ENCODE measurements at regions not wholly inside any gene's neighbourhood (a gene's known extent, or its start where the extent isn't known, plus 50 kb on each side); places are given as distances from the start of the nearest gene placed in this dataset.

DNA sequence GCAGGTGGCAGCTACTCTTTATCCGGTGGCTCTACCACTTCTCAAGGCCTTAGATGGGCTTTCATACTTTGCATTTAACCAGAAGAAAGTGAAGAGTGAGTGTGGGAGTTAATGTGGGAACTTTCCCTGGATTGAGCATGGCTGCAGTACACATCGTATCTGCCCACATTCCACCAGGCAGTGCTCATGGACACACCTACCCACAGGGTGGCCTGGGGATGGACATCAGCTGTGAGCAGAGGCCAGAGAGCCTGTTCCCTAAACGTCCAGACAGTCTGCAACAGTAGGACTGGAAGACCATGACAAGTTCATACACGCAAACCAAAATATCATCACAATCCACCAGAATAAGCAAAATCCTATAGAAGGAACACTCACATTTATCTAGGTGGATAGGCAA, 213.8 kb downstream of the IRX1 start:
- DNase-seq (ENCODE audit: low read depth, low spot score) = no peak
- Histone ChIP-seq H3K27me3 (ENCODE audit: control insufficient read depth, insufficient read depth, low read length) (no peaks in the 10 kb centered on the region), H3K4me3 (ENCODE audit: low read length) (no peak overlapping the region), H3K27ac (ENCODE audit: low read length) (no peak overlapping the region), H3K36me3 (ENCODE audit: control insufficient read depth, insufficient read depth, low read length) (no peaks in the 10 kb centered on the region), H3K4me1 (ENCODE audit: control insufficient read depth, insufficient read depth, low read length) (no peaks in the 10 kb centered on the region), H3K9me3 (ENCODE audit: control insufficient read depth, insufficient read depth, low read length) (no peaks in the 10 kb centered on the region)
- no CpG with 5 or more reads among the region's 4 CpGs for WGBS (ENCODE audit: insufficient coverage, insufficient read length)

DNA sequence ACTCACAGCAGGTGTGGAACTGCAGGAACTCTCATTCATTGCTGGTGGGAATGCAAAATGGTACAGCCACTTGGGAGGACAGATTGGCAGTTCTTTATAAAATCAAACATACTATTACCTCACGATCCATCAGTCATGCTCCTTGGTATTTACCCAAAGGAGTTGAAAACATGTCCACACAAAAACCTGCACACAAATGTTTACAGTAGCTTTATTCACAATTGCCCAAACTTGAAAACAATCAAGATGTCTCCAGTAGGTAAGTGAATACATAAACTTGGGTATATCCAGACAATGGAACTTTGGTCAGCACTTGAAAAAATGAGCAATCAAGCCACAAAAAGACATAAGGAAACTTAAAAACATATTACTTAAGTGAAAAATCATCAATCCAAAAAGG, 215.5 kb downstream of the IRX1 start:
- no peaks in the 10 kb centered on the region for H3K9me3 ChIP-seq (ENCODE audit: control insufficient read depth, insufficient read depth, low read length)
- no peaks in the 10 kb centered on the region for H3K4me1 ChIP-seq (ENCODE audit: control insufficient read depth, insufficient read depth, low read length)
- no peak for DNase-seq (ENCODE audit: low read depth, low spot score)
- no peak overlapping the region for H3K4me3 ChIP-seq (ENCODE audit: low read length)
- no CpG with 5 or more reads among the region's 1 CpG for WGBS (ENCODE audit: insufficient coverage, insufficient read length)
- no peak overlapping the region for H3K27ac ChIP-seq (ENCODE audit: low read length)
- H3K27me3 ChIP-seq (ENCODE audit: control insufficient read depth, insufficient read depth, low read length) = no peaks in the 10 kb centered on the region
- H3K36me3 ChIP-seq (ENCODE audit: control insufficient read depth, insufficient read depth, low read length) = no peaks in the 10 kb centered on the region

DNA sequence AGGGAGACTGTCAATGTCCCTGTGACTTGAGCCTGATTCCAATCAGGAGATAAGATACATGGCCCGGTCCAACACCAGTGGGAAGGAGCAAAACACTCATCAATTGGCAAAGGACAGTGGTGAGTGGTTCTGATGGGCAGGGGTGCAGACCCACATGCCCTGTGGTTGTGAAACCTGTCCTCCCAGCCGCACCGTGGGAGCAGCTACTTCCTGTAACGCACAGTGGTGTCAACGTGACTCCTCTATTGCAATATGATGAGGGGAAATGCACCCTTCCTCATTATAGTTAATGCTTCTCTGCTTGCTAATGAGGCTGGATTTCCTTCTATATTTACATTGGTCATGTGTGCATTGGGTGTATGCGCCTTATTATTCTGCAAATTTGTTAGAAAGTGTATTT, 223.0 kb downstream of the IRX1 start:
- no peaks in the 10 kb centered on the region for H3K36me3 ChIP-seq (ENCODE audit: control insufficient read depth, insufficient read depth, low read length)
- H3K4me1 ChIP-seq (ENCODE audit: control insufficient read depth, insufficient read depth, low read length) = no peaks in the 10 kb centered on the region
- H3K9me3 ChIP-seq (ENCODE audit: control insufficient read depth, insufficient read depth, low read length) = no peaks in the 10 kb centered on the region
- WGBS (ENCODE audit: insufficient coverage, insufficient read length) = no CpG with 5 or more reads among the region's 6 CpGs
- no peaks in the 10 kb centered on the region for H3K27me3 ChIP-seq (ENCODE audit: control insufficient read depth, insufficient read depth, low read length)
- no peak overlapping the region for H3K4me3 ChIP-seq (ENCODE audit: low read length)
- DNase-seq (ENCODE audit: low read depth, low spot score) = no peak
- no peak overlapping the region for H3K27ac ChIP-seq (ENCODE audit: low read length)

DNA sequence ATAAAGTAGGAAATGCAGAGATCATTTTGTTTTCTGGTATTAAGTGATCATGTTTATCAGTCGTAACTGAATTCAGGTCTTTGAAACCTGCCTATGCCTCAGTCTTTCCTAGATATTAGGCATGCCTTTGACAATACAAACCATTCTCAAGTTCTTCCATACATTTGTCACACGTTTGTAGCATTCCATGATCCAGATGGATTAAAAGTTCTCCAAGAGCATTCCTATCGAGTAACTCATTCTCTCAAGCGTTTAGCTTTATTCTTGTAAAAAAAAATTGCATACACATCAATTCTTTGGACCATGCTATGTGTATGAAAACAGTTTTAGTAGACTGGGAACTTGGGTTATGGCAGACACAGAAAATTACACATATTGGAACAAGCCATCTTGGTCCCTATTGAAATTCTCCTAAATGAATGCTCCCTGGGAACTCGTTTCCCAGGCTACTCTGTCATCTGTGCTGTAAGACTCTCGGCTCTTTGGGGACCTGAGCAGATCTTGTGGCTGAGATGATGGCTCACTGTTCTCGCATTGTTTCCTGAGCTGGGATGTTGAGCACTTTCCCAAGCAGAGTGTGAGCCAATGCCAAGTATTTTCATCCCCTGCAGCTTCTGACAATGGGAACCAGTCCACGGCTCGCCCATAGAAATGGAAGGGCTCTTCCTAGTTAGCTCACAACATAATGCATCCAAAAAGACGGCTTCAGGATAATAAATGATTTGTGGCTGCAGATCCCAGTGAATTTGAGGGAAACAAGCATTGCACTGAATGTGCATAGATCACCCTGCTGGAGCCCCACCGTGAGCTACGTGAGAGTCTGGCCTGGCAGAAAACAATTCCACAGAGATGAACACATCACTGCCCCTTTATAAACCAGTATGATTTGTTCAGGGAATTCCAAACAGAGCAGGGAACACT, 230.2 kb downstream of the IRX1 start:
- Histone ChIP-seq H3K9me3 (ENCODE audit: control insufficient read depth, insufficient read depth, low read length) (no peaks in the 10 kb centered on the region), H3K4me1 (ENCODE audit: control insufficient read depth, insufficient read depth, low read length) (no peaks in the 10 kb centered on the region), H3K36me3 (ENCODE audit: control insufficient read depth, insufficient read depth, low read length) (no peaks in the 10 kb centered on the region), H3K27ac (ENCODE audit: low read length) (no peak overlapping the region), H3K4me3 (ENCODE audit: low read length) (no peak overlapping the region), H3K27me3 (ENCODE audit: control insufficient read depth, insufficient read depth, low read length) (no peaks in the 10 kb centered on the region)
- no CpG with 5 or more reads among the region's 12 CpGs for WGBS (ENCODE audit: insufficient coverage, insufficient read length)
- no peak for DNase-seq (ENCODE audit: low read depth, low spot score)

DNA sequence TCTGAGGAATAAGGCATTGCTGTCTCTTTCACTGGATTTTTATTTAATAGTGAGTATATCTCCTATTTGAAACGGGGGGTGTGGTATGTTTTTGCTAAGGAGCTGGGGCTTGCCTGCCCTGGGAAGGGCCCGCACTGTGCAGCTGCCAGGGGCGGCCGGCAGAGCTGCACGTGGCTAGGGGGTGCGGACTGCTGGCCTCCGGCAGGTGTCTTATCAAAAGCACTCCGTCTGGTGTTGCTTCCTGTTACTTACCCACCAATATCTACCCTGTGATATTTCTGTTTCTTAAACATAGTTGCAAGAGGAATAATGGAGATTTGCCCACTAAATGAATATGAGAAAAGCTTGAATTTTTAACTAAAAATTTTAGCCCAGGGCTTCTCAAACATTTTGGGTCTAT, 232.0 kb downstream of the IRX1 start:
- no peaks in the 10 kb centered on the region for H3K27me3 ChIP-seq (ENCODE audit: control insufficient read depth, insufficient read depth, low read length)
- no peaks in the 10 kb centered on the region for H3K36me3 ChIP-seq (ENCODE audit: control insufficient read depth, insufficient read depth, low read length)
- H3K4me3 ChIP-seq (ENCODE audit: low read length) = no peak overlapping the region
- no peak overlapping the region for H3K27ac ChIP-seq (ENCODE audit: low read length)
- H3K9me3 ChIP-seq (ENCODE audit: control insufficient read depth, insufficient read depth, low read length) = no peaks in the 10 kb centered on the region
- WGBS (ENCODE audit: insufficient coverage, insufficient read length) = no CpG with 5 or more reads among the region's 8 CpGs
- no peak for DNase-seq (ENCODE audit: low read depth, low spot score)
- no peaks in the 10 kb centered on the region for H3K4me1 ChIP-seq (ENCODE audit: control insufficient read depth, insufficient read depth, low read length)

DNA sequence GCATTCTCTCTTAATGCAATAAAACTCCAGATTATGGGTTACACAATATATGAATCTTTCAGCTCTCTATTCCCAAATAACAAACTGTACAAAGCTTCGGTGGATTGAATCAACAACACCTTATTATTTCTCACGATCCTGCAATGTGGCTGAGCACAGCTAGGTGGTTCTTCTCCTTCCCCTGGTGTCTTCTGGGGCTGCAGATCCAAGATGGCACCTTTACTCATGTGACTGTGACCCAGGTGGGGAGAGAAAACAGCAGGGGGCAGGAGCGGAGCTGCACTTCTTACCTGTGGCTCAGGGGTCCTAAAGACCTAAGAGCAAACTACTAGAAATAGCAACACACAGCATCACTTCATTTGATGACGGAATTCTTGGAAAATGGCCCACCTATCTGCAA, 233.1 kb downstream of the IRX1 start:
- Histone ChIP-seq H3K4me3 (ENCODE audit: low read length) (no peak overlapping the region), H3K4me1 (ENCODE audit: control insufficient read depth, insufficient read depth, low read length) (no peaks in the 10 kb centered on the region), H3K27me3 (ENCODE audit: control insufficient read depth, insufficient read depth, low read length) (no peaks in the 10 kb centered on the region), H3K9me3 (ENCODE audit: control insufficient read depth, insufficient read depth, low read length) (no peaks in the 10 kb centered on the region), H3K27ac (ENCODE audit: low read length) (no peak overlapping the region), H3K36me3 (ENCODE audit: control insufficient read depth, insufficient read depth, low read length) (no peaks in the 10 kb centered on the region)
- DNase-seq (ENCODE audit: low read depth, low spot score) = no peak
- WGBS (ENCODE audit: insufficient coverage, insufficient read length) = no CpG with 5 or more reads among the region's 4 CpGs

- Histone ChIP-seq H3K27ac (ENCODE audit: low read length) (no peak overlapping the region), H3K9me3 (ENCODE audit: control insufficient read depth, insufficient read depth, low read length) (no peaks in the 10 kb centered on the region), H3K27me3 (ENCODE audit: control insufficient read depth, insufficient read depth, low read length) (no peaks in the 10 kb centered on the region), H3K4me1 (ENCODE audit: control insufficient read depth, insufficient read depth, low read length) (no peaks in the 10 kb centered on the region), H3K36me3 (ENCODE audit: control insufficient read depth, insufficient read depth, low read length) (no peaks in the 10 kb centered on the region), H3K4me3 (ENCODE audit: low read length) (no peak overlapping the region)
- WGBS (ENCODE audit: insufficient coverage, insufficient read length) = no CpG with 5 or more reads among the region's 3 CpGs
- DNase-seq (ENCODE audit: low read depth, low spot score) = no peak
Measured at GRCh38 chr5:3833566-3833965, 237.9 kb downstream of the IRX1 start.

- no CpG with 5 or more reads among the region's 8 CpGs for WGBS (ENCODE audit: insufficient coverage, insufficient read length)
- H3K27ac ChIP-seq (ENCODE audit: low read length) = no peak overlapping the region
- no peak for DNase-seq (ENCODE audit: low read depth, low spot score)
Measured at GRCh38 chr5:3835811-3836210, 240.2 kb downstream of the IRX1 start.

GRCh38 chr5:3836528-3836927, 240.9 kb downstream of the IRX1 start:
- H3K4me3 ChIP-seq (ENCODE audit: low read length) = no peak overlapping the region
- H3K9me3 ChIP-seq (ENCODE audit: control insufficient read depth, insufficient read depth, low read length) = no peaks in the 10 kb centered on the region
- WGBS (ENCODE audit: insufficient coverage, insufficient read length) = no CpG with 5 or more reads among the region's 2 CpGs
- no peaks in the 10 kb centered on the region for H3K4me1 ChIP-seq (ENCODE audit: control insufficient read depth, insufficient read depth, low read length)
- H3K36me3 ChIP-seq (ENCODE audit: control insufficient read depth, insufficient read depth, low read length) = no peaks in the 10 kb centered on the region
- no peak overlapping the region for H3K27ac ChIP-seq (ENCODE audit: low read length)
- no peaks in the 10 kb centered on the region for H3K27me3 ChIP-seq (ENCODE audit: control insufficient read depth, insufficient read depth, low read length)
- no peak for DNase-seq (ENCODE audit: low read depth, low spot score)

More at GRCh38 chr5:3835811-3836210, 240.2 kb downstream of the IRX1 start:
- no peaks in the 10 kb centered on the region for H3K27me3 ChIP-seq (ENCODE audit: control insufficient read depth, insufficient read depth, low read length)
- H3K4me1 ChIP-seq (ENCODE audit: control insufficient read depth, insufficient read depth, low read length) = no peaks in the 10 kb centered on the region
- H3K36me3 ChIP-seq (ENCODE audit: control insufficient read depth, insufficient read depth, low read length) = no peaks in the 10 kb centered on the region
- no peak overlapping the region for H3K4me3 ChIP-seq (ENCODE audit: low read length)
- H3K9me3 ChIP-seq (ENCODE audit: control insufficient read depth, insufficient read depth, low read length) = no peaks in the 10 kb centered on the region

- Histone ChIP-seq H3K4me1 (ENCODE audit: control insufficient read depth, insufficient read depth, low read length) (no peaks in the 10 kb centered on the region), H3K4me3 (ENCODE audit: low read length) (no peak overlapping the region), H3K9me3 (ENCODE audit: control insufficient read depth, insufficient read depth, low read length) (no peaks in the 10 kb centered on the region), H3K36me3 (ENCODE audit: control insufficient read depth, insufficient read depth, low read length) (no peaks in the 10 kb centered on the region), H3K27me3 (ENCODE audit: control insufficient read depth, insufficient read depth, low read length) (no peaks in the 10 kb centered on the region), H3K27ac (ENCODE audit: low read length) (no peak overlapping the region)
- no peak for DNase-seq (ENCODE audit: low read depth, low spot score)
- no CpG with 5 or more reads among the region's 4 CpGs for WGBS (ENCODE audit: insufficient coverage, insufficient read length)
Measured at GRCh38 chr5:3837506-3837905, 241.9 kb downstream of the IRX1 start.

DNA sequence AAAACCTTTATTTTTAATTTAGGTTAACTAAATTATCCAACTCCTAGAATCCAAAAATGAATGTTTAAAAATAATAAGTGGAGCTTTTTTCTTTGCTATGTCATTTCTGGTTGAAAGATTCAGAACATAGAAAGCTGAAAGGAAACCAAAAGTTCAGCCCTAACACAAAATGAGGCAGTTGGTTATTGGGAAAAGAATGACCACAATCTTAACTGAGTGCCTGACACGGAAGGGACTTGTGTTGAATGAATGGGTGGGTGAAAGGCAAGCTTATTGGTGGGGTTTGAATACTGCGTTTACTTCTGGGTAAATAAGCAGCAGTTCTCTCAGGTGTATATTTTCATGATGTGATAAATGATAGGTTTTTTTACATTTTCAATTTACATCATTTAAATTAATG, 243.5 kb downstream of the IRX1 start:
- Histone ChIP-seq H3K4me3 (ENCODE audit: low read length) (no peak overlapping the region), H3K9me3 (ENCODE audit: control insufficient read depth, insufficient read depth, low read length) (no peaks in the 10 kb centered on the region), H3K36me3 (ENCODE audit: control insufficient read depth, insufficient read depth, low read length) (no peaks in the 10 kb centered on the region), H3K27ac (ENCODE audit: low read length) (no peak overlapping the region), H3K27me3 (ENCODE audit: control insufficient read depth, insufficient read depth, low read length) (no peaks in the 10 kb centered on the region), H3K4me1 (ENCODE audit: control insufficient read depth, insufficient read depth, low read length) (no peaks in the 10 kb centered on the region)
- no CpG with 5 or more reads among the region's 2 CpGs for WGBS (ENCODE audit: insufficient coverage, insufficient read length)
- no peak for DNase-seq (ENCODE audit: low read depth, low spot score)

Measured in iPS DF 6.9 (cell line).